MM.1S (cell line): ENCODE measurements at regions not wholly inside any gene's neighbourhood (a gene's known extent, or its start where the extent isn't known, plus 50 kb on each side); places are given as distances from the start of the nearest gene placed in this dataset.

Source experiments
- DNase-seq: peaks from one replicate; pipeline ENCODE4 v3.0.0-alpha.2; 2015
- H2AFZ ChIP-seq: fragments of 300-600 bp; sonication (generic); 2 replicates; pipeline ENCODE4 v1.6.0; 2016; ENCODE audit warnings: antibody characterized with exemption, low read length
- H3F3A ChIP-seq: fragments of 300-600 bp; sonication (generic); 2 replicates; pipeline ENCODE4 v1.6.1; 2016; ENCODE audit warnings: mild to moderate bottlenecking, antibody characterized with exemption, low read length, moderate library complexity, mixed read lengths; ENCODE audit not compliant: insufficient read depth
- H3K27ac ChIP-seq: fragments of 300-600 bp; sonication (generic); 2 replicates; pipeline ENCODE4 v1.5.1; 2016; ENCODE audit warnings: mild to moderate bottlenecking, low read length
- H3K27me3 ChIP-seq: fragments of 300-600 bp; sonication (generic); replicated peaks from 2 replicates; pipeline ENCODE4 v1.6.0; 2016; ENCODE audit warnings: low read length; ENCODE audit not compliant: insufficient read depth
- H3K36me3 ChIP-seq: fragments of 300-600 bp; sonication (generic); replicated peaks from 2 replicates; pipeline ENCODE4 v1.6.1; 2016; ENCODE audit warnings: mild to moderate bottlenecking, low read length, mixed read lengths; ENCODE audit not compliant: insufficient read depth
- H3K4me1 ChIP-seq: fragments of 300-600 bp; sonication (generic); 2 replicates; pipeline ENCODE4 v1.6.1; 2016; ENCODE audit warnings: low read length, mixed read lengths
- H3K4me2 ChIP-seq: fragments of 300-600 bp; sonication (generic); 2 replicates; pipeline ENCODE4 v1.6.0; 2016; ENCODE audit warnings: low read depth, low read length
- H3K4me3 ChIP-seq: fragments of 300-600 bp; sonication (generic); 2 replicates; pipeline ENCODE4 v1.5.1; 2016; ENCODE audit warnings: low read length, mixed read lengths
- H3K79me2 ChIP-seq: fragments of 300-600 bp; sonication (generic); 2 replicates; pipeline ENCODE4 v1.6.1; 2016; ENCODE audit warnings: mixed run types, low read length, mixed read lengths
- H3K9ac ChIP-seq: fragments of 300-600 bp; sonication (generic); 2 replicates; pipeline ENCODE4 v1.6.1; 2016; ENCODE audit warnings: low read length, mixed read lengths
- H3K9me2 ChIP-seq: fragments of 300-600 bp; sonication (generic); replicated peaks from 2 replicates; pipeline ENCODE4 v1.6.1; 2016; ENCODE audit warnings: mild to moderate bottlenecking, low read length, mixed read lengths; ENCODE audit not compliant: insufficient read depth
- H3K9me3 ChIP-seq: fragments of 300-600 bp; sonication (generic); replicated peaks from 2 replicates; pipeline ENCODE4 v1.6.1; 2016; ENCODE audit warnings: mild to moderate bottlenecking, low read length, mixed read lengths; ENCODE audit not compliant: insufficient read depth
- H4K20me1 ChIP-seq: fragments of 300-600 bp; sonication (generic); 2 replicates; pipeline ENCODE4 v1.6.1; 2016; ENCODE audit warnings: mild to moderate bottlenecking, low read length, moderate library complexity, mixed read lengths; ENCODE audit not compliant: insufficient read depth
- CTCF ChIP-seq: fragments of 300-600 bp; sonication (generic); IDR thresholded peaks from 2 replicates; pipeline ENCODE4 v1.5.1; 2016; ENCODE audit warnings: antibody characterized with exemption, low read length, mixed read lengths
- EZH2 ChIP-seq: fragments of 300-600 bp; sonication (generic); optimal IDR thresholded peaks from 2 replicates; pipeline ENCODE3; 2017; ENCODE audit warnings: low read depth, mild to moderate bottlenecking, antibody characterized with exemption, low read length, mixed read lengths
- EZH2phosphoT487 ChIP-seq: fragments of 300-600 bp; sonication (generic); IDR thresholded peaks from 2 replicates; pipeline ENCODE4 v1.6.1; 2018; ENCODE audit warnings: antibody characterized with exemption, low read length

DNA sequence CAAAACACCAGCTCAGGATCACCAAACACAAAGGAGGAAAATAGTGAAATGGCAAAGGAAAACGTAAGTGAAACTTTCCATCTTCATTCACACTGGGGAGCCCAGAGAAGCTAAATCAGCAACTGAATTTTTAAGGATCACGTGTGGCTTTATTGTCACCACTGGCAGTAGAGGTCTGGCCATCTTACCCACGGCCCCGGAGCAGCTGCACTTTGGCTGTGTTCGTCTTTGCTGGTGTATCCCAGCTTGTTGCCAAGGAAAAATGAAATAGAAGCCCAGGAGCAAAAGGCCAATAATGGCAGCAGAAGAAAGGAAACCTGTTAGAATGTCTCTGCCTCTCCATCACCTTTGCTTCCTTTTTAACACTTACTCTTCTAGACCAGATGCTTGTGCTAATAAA is 274.7 kb downstream of the FOXO1 start:
- Histone ChIP-seq H2AFZ (no peak overlapping the region), H3K79me2 (no peaks in the 10 kb centered on the region)

GRCh38 chr13:40394304-40394985 is 272.0 kb downstream of the FOXO1 start:
- Histone ChIP-seq H3K9me3 (no peaks in the 10 kb centered on the region), H4K20me1 (no peaks in the 10 kb centered on the region), H3K9ac (no peak overlapping the region), H2AFZ (no peak overlapping the region), H3K9me2 (no peaks in the 10 kb centered on the region), H3K27me3 (no peaks in the 10 kb centered on the region), H3K4me1 (no peaks in the 10 kb centered on the region), H3F3A (no peaks in the 10 kb centered on the region), H3K36me3 (no peaks in the 10 kb centered on the region), H3K79me2 (no peaks in the 10 kb centered on the region), H3K27ac (no peak overlapping the region), H3K4me3 (no peak overlapping the region), H3K4me2 (no peak overlapping the region)
- TF ChIP-seq CTCF (no peak), EZH2phosphoT487 (no peak), EZH2 (no peak)
- no peak for DNase-seq

More for the DNA sequence above, 274.7 kb downstream of the FOXO1 start:
- Histone ChIP-seq H3F3A (no peaks in the 10 kb centered on the region), H3K27ac (no peak overlapping the region), H3K4me1 (peaks cover 4% of the 10 kb centered on the region; the same call in 1 of the 2 replicates), H3K9me2 (no peaks in the 10 kb centered on the region), H3K9me3 (no peaks in the 10 kb centered on the region), H4K20me1 (no peaks in the 10 kb centered on the region), H3K36me3 (no peaks in the 10 kb centered on the region), H3K4me3 (no peak overlapping the region), H3K4me2 (no peak overlapping the region), H3K9ac (no peak overlapping the region), H3K27me3 (no peaks in the 10 kb centered on the region)
- no peak for TF ChIP-seq EZH2phosphoT487
- no peak for TF ChIP-seq EZH2
- no peak for TF ChIP-seq CTCF
- no peak for DNase-seq

DNA sequence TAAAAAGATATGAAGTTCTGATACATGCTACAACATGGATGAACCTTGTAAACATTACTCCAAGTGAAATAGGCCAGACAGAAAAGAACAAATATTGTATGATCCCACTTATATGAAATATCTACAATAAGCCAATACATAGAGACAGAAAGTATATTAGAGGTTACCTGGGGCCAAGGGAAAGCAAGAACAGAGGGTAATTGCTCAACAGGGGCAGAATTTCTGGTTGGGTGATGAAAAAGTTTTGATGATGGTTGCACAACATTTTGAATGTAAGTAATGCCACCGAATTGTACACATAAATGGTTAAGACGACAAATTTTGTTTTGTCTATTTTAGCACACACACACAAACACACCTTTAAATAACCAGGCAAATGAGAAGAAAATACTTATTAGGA is 268.4 kb downstream of the FOXO1 start:
- Histone ChIP-seq H4K20me1 (no peaks in the 10 kb centered on the region), H3K9ac (no peak overlapping the region), H3K79me2 (no peaks in the 10 kb centered on the region), H3K27ac (no peak overlapping the region), H3K27me3 (no peaks in the 10 kb centered on the region), H2AFZ (no peak overlapping the region), H3K4me2 (no peak overlapping the region), H3K4me1 (no peaks in the 10 kb centered on the region), H3K9me2 (no peaks in the 10 kb centered on the region), H3K4me3 (no peak overlapping the region), H3F3A (no peaks in the 10 kb centered on the region), H3K36me3 (no peaks in the 10 kb centered on the region), H3K9me3 (no peaks in the 10 kb centered on the region)
- no peak for DNase-seq
- TF ChIP-seq EZH2phosphoT487 (no peak), CTCF (no peak), EZH2 (no peak)
